ENCODE measurements at regions not wholly inside any gene's neighbourhood (a gene's known extent, or its start where the extent isn't known, plus 50 kb on each side); places are given as distances from the start of the nearest gene placed in this dataset.

DNA sequence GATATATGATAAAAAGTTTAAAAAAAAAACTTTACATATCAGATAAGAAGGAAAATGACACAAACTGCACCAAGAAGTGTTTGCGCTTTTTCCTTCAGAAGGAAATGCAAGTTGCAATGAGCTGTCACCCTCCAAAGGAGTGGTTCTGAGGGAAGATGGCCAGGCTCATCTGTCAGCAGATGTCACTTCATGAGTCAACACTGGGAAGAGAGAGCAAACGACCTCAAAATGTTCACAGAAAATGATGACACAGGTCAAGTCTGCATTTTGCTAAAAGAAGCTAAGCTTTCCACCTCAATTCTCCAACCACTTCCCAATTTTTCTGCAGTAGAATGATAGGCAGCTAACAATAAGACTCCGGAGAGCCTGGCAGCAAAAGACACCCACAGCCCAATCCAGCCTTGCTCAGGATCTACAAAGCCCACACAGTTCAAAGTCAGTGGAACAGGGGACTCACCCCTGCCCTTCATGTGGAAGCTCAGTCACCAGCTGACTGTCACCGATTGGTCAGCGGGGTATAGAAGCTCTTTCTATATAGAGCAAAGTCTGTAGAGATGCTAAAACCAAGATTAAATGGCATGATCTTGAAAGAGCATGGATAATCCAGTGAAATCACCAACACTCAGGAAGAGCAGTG, 155.1 kb upstream of the NEBL start:
- Mint-ChIP-seq H3K27ac (ENCODE audit: unreplicated experiment) (no peak overlapping the region), H3K36me3 (ENCODE audit: unreplicated experiment) (no peaks in the 10 kb centered on the region)
- no peak for DNase-seq

GRCh38 chr10:21049482-21049881, 152.4 kb upstream of the NEBL start:
- no peak for DNase-seq
- no peaks in the 10 kb centered on the region for H3K27me3 Mint-ChIP-seq (ENCODE audit: unreplicated experiment)
- H3K27ac Mint-ChIP-seq (ENCODE audit: unreplicated experiment), result no peak overlapping the region
- H3K36me3 Mint-ChIP-seq (ENCODE audit: unreplicated experiment), result no peaks in the 10 kb centered on the region
- TF ChIP-seq, protein P1, sequence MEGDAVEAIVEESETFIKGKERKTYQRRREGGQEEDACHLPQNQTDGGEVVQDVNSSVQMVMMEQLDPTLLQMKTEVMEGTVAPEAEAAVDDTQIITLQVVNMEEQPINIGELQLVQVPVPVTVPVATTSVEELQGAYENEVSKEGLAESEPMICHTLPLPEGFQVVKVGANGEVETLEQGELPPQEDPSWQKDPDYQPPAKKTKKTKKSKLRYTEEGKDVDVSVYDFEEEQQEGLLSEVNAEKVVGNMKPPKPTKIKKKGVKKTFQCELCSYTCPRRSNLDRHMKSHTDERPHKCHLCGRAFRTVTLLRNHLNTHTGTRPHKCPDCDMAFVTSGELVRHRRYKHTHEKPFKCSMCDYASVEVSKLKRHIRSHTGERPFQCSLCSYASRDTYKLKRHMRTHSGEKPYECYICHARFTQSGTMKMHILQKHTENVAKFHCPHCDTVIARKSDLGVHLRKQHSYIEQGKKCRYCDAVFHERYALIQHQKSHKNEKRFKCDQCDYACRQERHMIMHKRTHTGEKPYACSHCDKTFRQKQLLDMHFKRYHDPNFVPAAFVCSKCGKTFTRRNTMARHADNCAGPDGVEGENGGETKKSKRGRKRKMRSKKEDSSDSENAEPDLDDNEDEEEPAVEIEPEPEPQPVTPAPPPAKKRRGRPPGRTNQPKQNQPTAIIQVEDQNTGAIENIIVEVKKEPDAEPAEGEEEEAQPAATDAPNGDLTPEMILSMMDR (IDR thresholded peaks at IDR 0.05; ENCODE audit: partially characterized antibody, unreplicated experiment), result no peak
- H3K4me1 Mint-ChIP-seq (ENCODE audit: low read depth, unreplicated experiment), result no peaks in the 10 kb centered on the region
- peaks cover 1% of the 10 kb centered on the region for H3K9me3 Mint-ChIP-seq (ENCODE audit: unreplicated experiment)
- H3K4me3 Mint-ChIP-seq (ENCODE audit: unreplicated experiment), result no peak overlapping the region

More for the DNA sequence above, 155.1 kb upstream of the NEBL start:
- H3K27me3 Mint-ChIP-seq (ENCODE audit: unreplicated experiment), result no peaks in the 10 kb centered on the region
- no peaks in the 10 kb centered on the region for H3K4me1 Mint-ChIP-seq (ENCODE audit: low read depth, unreplicated experiment)
- H3K9me3 Mint-ChIP-seq (ENCODE audit: unreplicated experiment), result peaks cover 1% of the 10 kb centered on the region
- no peak overlapping the region for H3K4me3 Mint-ChIP-seq (ENCODE audit: unreplicated experiment)
- TF ChIP-seq, protein P1 (IDR thresholded peaks at IDR 0.05; ENCODE audit: partially characterized antibody, unreplicated experiment), result no peak

GRCh38 chr10:21048068-21048467, 151.0 kb upstream of the NEBL start:
- no peak overlapping the region for H3K4me3 Mint-ChIP-seq (ENCODE audit: unreplicated experiment)
- TF ChIP-seq, protein P1 (IDR thresholded peaks at IDR 0.05; ENCODE audit: partially characterized antibody, unreplicated experiment), result no peak
- H3K36me3 Mint-ChIP-seq (ENCODE audit: unreplicated experiment), result no peaks in the 10 kb centered on the region
- no peak for DNase-seq
- H3K27me3 Mint-ChIP-seq (ENCODE audit: unreplicated experiment), result no peaks in the 10 kb centered on the region
- peaks cover 1% of the 10 kb centered on the region for H3K9me3 Mint-ChIP-seq (ENCODE audit: unreplicated experiment)
- H3K27ac Mint-ChIP-seq (ENCODE audit: unreplicated experiment), result no peak overlapping the region
- H3K4me1 Mint-ChIP-seq (ENCODE audit: low read depth, unreplicated experiment), result no peaks in the 10 kb centered on the region

- peaks cover 1% of the 10 kb centered on the region for H3K9me3 Mint-ChIP-seq (ENCODE audit: unreplicated experiment)
- TF ChIP-seq, protein P1 (IDR thresholded peaks at IDR 0.05; ENCODE audit: partially characterized antibody, unreplicated experiment), result no peak
- H3K4me3 Mint-ChIP-seq (ENCODE audit: unreplicated experiment), result no peak overlapping the region
- H3K27ac Mint-ChIP-seq (ENCODE audit: unreplicated experiment), result no peak overlapping the region
- no peak for DNase-seq
- H3K4me1 Mint-ChIP-seq (ENCODE audit: low read depth, unreplicated experiment), result no peaks in the 10 kb centered on the region
- no peaks in the 10 kb centered on the region for H3K27me3 Mint-ChIP-seq (ENCODE audit: unreplicated experiment)
- no peaks in the 10 kb centered on the region for H3K36me3 Mint-ChIP-seq (ENCODE audit: unreplicated experiment)
Measured at GRCh38 chr10:21047511-21047910, 150.4 kb upstream of the NEBL start.

DNA sequence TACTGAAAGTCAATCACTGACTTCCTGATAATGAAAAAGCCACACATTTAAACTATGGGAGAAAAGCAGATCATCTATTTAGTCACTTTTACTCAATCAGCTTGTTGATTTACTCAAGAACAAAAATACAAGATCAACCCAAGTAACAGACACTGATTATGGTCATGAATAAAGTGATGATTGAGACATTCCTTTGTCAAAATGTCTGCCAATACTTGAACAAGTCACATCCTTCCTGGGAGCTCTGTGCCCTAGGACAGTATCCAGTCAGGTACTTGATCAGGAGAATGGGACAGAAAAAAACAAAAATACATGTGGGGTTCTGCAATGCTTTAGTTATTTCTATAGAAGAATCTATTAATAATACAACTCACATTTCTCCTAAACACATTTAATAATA, 150.0 kb upstream of the NEBL start:
- H3K27ac Mint-ChIP-seq (ENCODE audit: unreplicated experiment), result no peak overlapping the region
- no peak for DNase-seq
- TF ChIP-seq, protein P1 (IDR thresholded peaks at IDR 0.05; ENCODE audit: partially characterized antibody, unreplicated experiment), result no peak
- no peaks in the 10 kb centered on the region for H3K4me1 Mint-ChIP-seq (ENCODE audit: low read depth, unreplicated experiment)
- H3K27me3 Mint-ChIP-seq (ENCODE audit: unreplicated experiment), result no peaks in the 10 kb centered on the region
- H3K4me3 Mint-ChIP-seq (ENCODE audit: unreplicated experiment), result no peak overlapping the region
- H3K9me3 Mint-ChIP-seq (ENCODE audit: unreplicated experiment), result peaks cover 3% of the 10 kb centered on the region
- no peaks in the 10 kb centered on the region for H3K36me3 Mint-ChIP-seq (ENCODE audit: unreplicated experiment)
